ENCODE measurements at regions not wholly inside any gene's neighbourhood (a gene's known extent, or its start where the extent isn't known, plus 50 kb on each side); places are given as distances from the start of the nearest gene placed in this dataset.
A peak's percentile ranks its signal among the peaks of the same experiment; 100 is the strongest.

DNA sequence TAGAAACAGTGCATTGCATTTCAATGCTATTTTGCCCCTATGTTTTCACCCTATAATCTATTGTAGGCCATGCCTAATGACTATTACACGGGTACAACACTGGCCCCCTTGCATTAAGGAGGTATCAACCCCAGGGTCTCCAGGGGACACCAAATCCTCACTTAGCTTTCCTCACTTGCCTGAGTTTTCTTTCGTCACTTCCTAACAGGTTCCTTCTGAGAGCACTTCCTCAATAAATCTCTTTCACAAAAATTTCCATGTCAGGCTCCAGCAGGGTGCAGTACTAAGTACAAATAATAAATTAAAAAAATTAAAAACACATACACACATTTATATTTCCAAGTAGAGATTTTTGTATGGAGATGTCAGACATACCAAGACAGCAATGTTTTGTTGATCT, 165.0 kb downstream of the RBM46 start:
- intact Hi-C loops (cut with DNase I): no loop called here
- H3K9me3 ChIP-seq (ENCODE audit: control insufficient read depth, low read length): no peaks in the 10 kb centered on the region
- WGBS: 52% methylated on average over 2 of the region's 2 CpGs

DNA sequence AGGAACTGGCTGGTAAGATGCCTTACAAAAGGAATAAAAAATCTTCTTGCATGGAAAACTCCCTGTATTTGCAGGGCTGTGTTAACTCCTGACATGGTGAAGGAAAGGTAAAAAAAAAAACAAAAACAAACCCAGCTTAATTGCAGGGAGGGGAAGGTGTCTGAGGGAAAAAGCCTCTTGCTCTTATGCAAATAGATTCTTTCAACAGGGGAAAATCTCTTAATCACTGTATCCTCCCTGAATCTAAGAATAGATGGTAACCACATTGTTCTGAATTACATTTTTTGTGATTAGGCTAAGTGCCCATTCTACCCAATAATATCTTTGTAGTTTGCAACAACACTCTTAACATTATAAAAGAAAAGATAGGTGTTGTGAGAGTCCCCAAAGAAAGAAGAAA, 172.6 kb downstream of the RBM46 start:
- no peaks in the 10 kb centered on the region for H3K9me3 ChIP-seq (ENCODE audit: control insufficient read depth, low read length)
- no peaks in the 10 kb centered on the region for H3K27me3 ChIP-seq (ENCODE audit: control insufficient read depth, insufficient read depth)
- H3K4me1 ChIP-seq (ENCODE audit: control insufficient read depth, insufficient read depth, low read length): peaks cover 3% of the 10 kb centered on the region
- DNase-seq (no peak), ATAC-seq (no peak)
- no peak overlapping the region for H3K27ac ChIP-seq (ENCODE audit: low read length)
- intact Hi-C loops (cut with DNase I): no loop called here
- H3K4me3 ChIP-seq (ENCODE audit: low read length): no peak overlapping the region

More for the DNA sequence above, 165.0 kb downstream of the RBM46 start:
- Histone ChIP-seq H3K4me3 (ENCODE audit: low read length) (no peak overlapping the region), H3K4me1 (ENCODE audit: control insufficient read depth, insufficient read depth, low read length) (no peaks in the 10 kb centered on the region), H3K27me3 (ENCODE audit: control insufficient read depth, insufficient read depth) (no peaks in the 10 kb centered on the region), H3K27ac (ENCODE audit: low read length) (no peak overlapping the region)
- ATAC-seq (no peak), DNase-seq (no peak)

DNA sequence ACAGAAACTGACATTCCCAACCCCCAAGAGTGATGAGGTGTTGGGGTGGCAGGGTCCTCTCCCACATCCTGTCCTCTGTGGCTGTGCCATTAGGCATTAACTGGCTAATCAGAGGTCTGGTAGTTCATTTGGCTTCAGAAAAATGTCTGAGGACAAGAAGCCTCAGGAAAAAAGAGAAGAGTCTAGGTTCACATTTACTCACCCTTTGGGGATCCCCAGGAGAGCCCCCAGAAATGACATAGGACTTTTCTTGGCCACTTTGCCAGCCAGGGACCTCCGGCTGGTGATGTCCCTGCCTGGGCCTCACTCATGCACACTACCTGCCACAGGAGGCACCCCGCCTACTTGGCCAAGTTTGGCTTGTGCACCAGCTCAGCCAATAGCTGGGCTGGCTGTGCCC, 173.0 kb downstream of the RBM46 start:
- no peak for DNase-seq
- Histone ChIP-seq H3K27me3 (ENCODE audit: control insufficient read depth, insufficient read depth) (no peaks in the 10 kb centered on the region), H3K27ac (ENCODE audit: low read length) (no peak overlapping the region), H3K4me1 (ENCODE audit: control insufficient read depth, insufficient read depth, low read length) (peaks cover 6% of the 10 kb centered on the region), H3K4me3 (ENCODE audit: low read length) (no peak overlapping the region), H3K9me3 (ENCODE audit: control insufficient read depth, low read length) (no peaks in the 10 kb centered on the region)
- 89% methylated on average over 2 of the region's 2 CpGs for WGBS
- intact Hi-C loops (cut with DNase I): no loop called here
- no peak for ATAC-seq

- no peak overlapping the region for H3K27ac ChIP-seq (ENCODE audit: low read length)
- DNase-seq (no peak), ATAC-seq (no peak)
- H3K4me1 ChIP-seq (ENCODE audit: control insufficient read depth, insufficient read depth, low read length): peaks cover 6% of the 10 kb centered on the region
- intact Hi-C loops (cut with DNase I): no loop called here
- H3K9me3 ChIP-seq (ENCODE audit: control insufficient read depth, low read length): no peaks in the 10 kb centered on the region
- H3K4me3 ChIP-seq (ENCODE audit: low read length): no peak overlapping the region
- H3K27me3 ChIP-seq (ENCODE audit: control insufficient read depth, insufficient read depth): no peaks in the 10 kb centered on the region
Observed at GRCh38 chr4:154958121-154958520, 177.0 kb downstream of the RBM46 start.

- intact Hi-C loops (cut with DNase I): no loop called here
- Histone ChIP-seq H3K9me3 (ENCODE audit: control insufficient read depth, low read length) (no peaks in the 10 kb centered on the region), H3K27ac (ENCODE audit: low read length) (peak overlapping the region; percentile 48), H3K4me1 (ENCODE audit: control insufficient read depth, insufficient read depth, low read length) (peaks cover 6% of the 10 kb centered on the region), H3K27me3 (ENCODE audit: control insufficient read depth, insufficient read depth) (no peaks in the 10 kb centered on the region), H3K4me3 (ENCODE audit: low read length) (no peak overlapping the region)
- DNase-seq: peak; percentile 69 to 92 (median 82)
- peak; percentile 50 to 89 for ATAC-seq
- WGBS: 13% methylated on average over 2 of the region's 2 CpGs
Observed at GRCh38 chr4:154958621-154959358, 177.7 kb downstream of the RBM46 start.

DNA sequence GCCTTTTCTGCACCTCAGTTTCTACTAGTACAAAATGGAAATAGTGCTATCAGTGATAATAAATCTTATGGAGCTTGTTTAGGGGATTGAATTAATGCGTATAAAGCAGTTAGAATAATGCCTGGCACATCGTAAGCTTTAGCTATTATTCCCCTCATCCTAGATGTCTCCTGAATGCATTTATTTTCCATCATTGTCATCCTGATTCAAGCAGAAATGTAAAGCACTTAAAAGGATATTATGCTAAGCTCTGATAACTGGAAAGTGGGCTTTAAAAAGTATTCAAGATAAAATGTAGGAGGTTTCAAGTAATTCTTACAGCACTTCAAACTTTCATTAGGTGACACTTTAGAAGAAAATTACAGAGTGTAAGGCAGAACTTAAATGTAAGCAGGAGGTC, 178.7 kb downstream of the RBM46 start:
- Histone ChIP-seq H3K4me1 (ENCODE audit: control insufficient read depth, insufficient read depth, low read length) (peaks cover 6% of the 10 kb centered on the region), H3K4me3 (ENCODE audit: low read length) (no peak overlapping the region), H3K27me3 (ENCODE audit: control insufficient read depth, insufficient read depth) (no peaks in the 10 kb centered on the region), H3K9me3 (ENCODE audit: control insufficient read depth, low read length) (no peaks in the 10 kb centered on the region), H3K27ac (ENCODE audit: low read length) (no peak overlapping the region)
- no peak for DNase-seq
- intact Hi-C loops (cut with DNase I): no loop called here
- no peak for ATAC-seq
- 92% methylated on average over 2 of the region's 2 CpGs for WGBS

- no peaks in the 10 kb centered on the region for H3K9me3 ChIP-seq (ENCODE audit: control insufficient read depth, low read length)
- ATAC-seq: no peak
- 83% methylated on average over 4 of the region's 4 CpGs for WGBS
- H3K4me1 ChIP-seq (ENCODE audit: control insufficient read depth, insufficient read depth, low read length): peaks cover 6% of the 10 kb centered on the region
- no peaks in the 10 kb centered on the region for H3K27me3 ChIP-seq (ENCODE audit: control insufficient read depth, insufficient read depth)
- H3K4me3 ChIP-seq (ENCODE audit: low read length): no peak overlapping the region
- DNase-seq: no peak
- intact Hi-C loops (cut with DNase I): no loop called here
- H3K27ac ChIP-seq (ENCODE audit: low read length): no peak overlapping the region
Observed at GRCh38 chr4:154960476-154960875, 179.4 kb downstream of the RBM46 start.

DNA sequence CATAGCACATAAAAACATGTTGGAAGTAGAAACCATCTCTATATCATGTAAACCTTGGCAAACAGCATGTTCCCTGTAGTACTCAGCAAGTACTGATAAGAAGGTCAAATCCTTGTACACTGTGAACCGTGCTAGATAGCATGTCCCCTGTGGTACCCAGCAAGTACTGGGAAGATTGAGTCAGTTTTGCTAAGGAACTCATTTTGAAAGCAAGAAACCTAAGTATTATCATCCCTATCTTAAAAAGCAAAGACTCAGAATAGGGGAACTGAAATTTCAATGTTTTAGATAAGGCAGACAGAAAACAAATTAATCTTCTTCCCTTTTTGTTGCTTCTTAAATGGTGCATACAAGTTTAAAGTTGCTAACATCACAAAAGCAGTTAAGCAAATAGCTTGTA, 180.2 kb downstream of the RBM46 start:
- H3K27ac ChIP-seq (ENCODE audit: low read length): no peak overlapping the region
- peak; percentile 52 to 93 for ATAC-seq
- H3K9me3 ChIP-seq (ENCODE audit: control insufficient read depth, low read length): no peaks in the 10 kb centered on the region
- 20% methylated on average over 1 of the region's 1 CpG for WGBS
- DNase-seq: no peak
- intact Hi-C loops (cut with DNase I): no loop called here
- H3K27me3 ChIP-seq (ENCODE audit: control insufficient read depth, insufficient read depth): no peaks in the 10 kb centered on the region
- no peak overlapping the region for H3K4me3 ChIP-seq (ENCODE audit: low read length)
- H3K4me1 ChIP-seq (ENCODE audit: control insufficient read depth, insufficient read depth, low read length): peaks cover 6% of the 10 kb centered on the region

DNA sequence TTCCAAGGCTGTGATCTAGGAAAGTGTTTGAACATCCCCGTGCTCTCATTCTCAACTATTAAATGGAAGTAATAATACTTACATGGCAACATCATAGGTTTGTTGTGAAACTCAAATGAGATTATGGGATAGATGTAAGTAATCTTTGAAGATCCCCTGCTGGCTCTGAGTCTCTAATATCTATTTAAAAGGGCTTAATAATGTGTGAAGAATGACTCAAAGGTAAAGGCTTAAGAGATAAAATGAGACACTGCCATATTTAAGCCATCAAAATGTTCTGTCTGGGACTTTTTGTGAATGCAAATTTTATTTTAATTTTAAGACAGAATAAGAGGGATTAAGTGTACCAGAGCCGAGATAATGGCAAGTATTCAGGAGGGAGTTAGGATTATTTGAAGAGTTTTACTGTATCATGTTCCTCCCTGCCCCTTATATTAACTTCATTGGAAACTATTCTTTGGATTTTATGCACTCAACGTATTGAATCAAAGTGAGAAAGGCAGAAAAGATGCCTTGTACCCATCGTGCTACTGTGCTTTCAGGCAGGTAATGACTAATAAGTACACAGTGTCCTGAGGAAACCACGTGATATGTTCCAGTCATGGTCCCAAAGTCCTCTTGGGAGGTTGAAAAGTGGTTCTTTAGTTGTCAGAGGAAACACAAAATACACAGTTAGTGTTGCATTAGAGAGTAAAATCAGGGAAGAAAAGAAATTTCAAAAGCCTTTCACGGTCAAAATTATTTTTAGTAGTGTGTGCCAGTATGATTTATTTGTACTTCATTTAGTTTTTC, 192.4 kb downstream of the RBM46 start:
- no peaks in the 10 kb centered on the region for H3K27me3 ChIP-seq (ENCODE audit: control insufficient read depth, insufficient read depth)
- DNase-seq (no peak), ATAC-seq (no peak)
- no peaks in the 10 kb centered on the region for H3K4me1 ChIP-seq (ENCODE audit: control insufficient read depth, insufficient read depth, low read length)
- intact Hi-C loops (cut with DNase I): no loop called here
- 72% methylated on average over 6 of the region's 6 CpGs for WGBS
- H3K9me3 ChIP-seq (ENCODE audit: control insufficient read depth, low read length): no peaks in the 10 kb centered on the region
- no peak overlapping the region for H3K27ac ChIP-seq (ENCODE audit: low read length)
- H3K4me3 ChIP-seq (ENCODE audit: low read length): no peak overlapping the region

GRCh38 chr4:154977228-154977627, 196.2 kb downstream of the RBM46 start:
- Histone ChIP-seq H3K4me1 (ENCODE audit: control insufficient read depth, insufficient read depth, low read length) (no peaks in the 10 kb centered on the region), H3K27ac (ENCODE audit: low read length) (no peak overlapping the region), H3K4me3 (ENCODE audit: low read length) (no peak overlapping the region), H3K9me3 (ENCODE audit: control insufficient read depth, low read length) (no peaks in the 10 kb centered on the region), H3K27me3 (ENCODE audit: control insufficient read depth, insufficient read depth) (no peaks in the 10 kb centered on the region)
- no peak for ATAC-seq
- intact Hi-C loops (cut with DNase I): no loop called here
- DNase-seq: no peak
- 31% methylated on average over 6 of the region's 6 CpGs for WGBS

DNA sequence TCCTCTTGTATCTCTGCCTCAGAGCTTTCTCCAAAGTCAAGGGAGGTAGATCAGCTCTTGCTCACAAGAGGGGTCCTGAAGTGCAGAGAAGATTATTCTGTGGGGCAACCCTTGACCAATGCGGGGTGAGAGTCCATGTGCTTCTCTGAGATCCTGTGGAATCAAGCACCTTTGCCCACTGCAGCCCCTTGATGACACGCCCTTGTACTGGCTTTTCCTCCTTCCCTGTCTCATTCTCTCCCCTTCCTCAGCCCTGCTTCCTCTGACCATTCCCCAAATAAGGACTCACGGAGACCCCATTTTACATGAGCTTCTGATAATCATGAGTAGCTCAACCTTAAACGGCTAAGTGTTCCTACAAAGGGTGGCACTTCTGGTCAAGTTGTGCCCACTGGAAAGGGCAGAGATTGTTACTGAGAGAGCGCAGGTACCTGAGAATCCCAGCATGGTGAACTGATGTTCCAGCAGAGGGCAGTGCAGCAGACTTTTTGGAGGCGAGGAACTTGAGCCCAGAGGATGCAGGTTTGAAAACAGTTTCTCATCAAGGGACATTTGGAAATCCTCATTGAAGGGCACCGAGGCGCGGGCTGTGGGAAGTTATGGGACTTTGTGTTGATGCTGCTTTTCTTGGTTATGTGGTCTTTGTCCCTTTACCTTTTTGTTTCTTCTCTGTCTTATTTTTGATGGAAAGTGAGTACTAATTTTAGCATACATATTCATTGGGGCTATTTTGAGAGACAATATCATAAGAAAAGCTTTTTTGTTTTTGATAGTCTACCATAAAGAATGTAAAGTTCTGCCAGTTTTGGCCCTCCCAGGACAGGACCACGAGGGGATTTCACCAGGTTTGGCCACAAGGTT, 201.3 kb downstream of the RBM46 start:
- Histone ChIP-seq H3K27me3 (ENCODE audit: control insufficient read depth, insufficient read depth) (no peaks in the 10 kb centered on the region), H3K4me3 (ENCODE audit: low read length) (no peak overlapping the region), H3K27ac (ENCODE audit: low read length) (no peak overlapping the region), H3K9me3 (ENCODE audit: control insufficient read depth, low read length) (no peaks in the 10 kb centered on the region), H3K4me1 (ENCODE audit: control insufficient read depth, insufficient read depth, low read length) (no peaks in the 10 kb centered on the region)
- 24% methylated on average over 10 of the region's 10 CpGs for WGBS
- intact Hi-C loops (cut with DNase I): no loop called here
- DNase-seq (peak; percentile 45 to 71 (median 53)), ATAC-seq (peak; percentile 47 to 48)

All from right cardiac atrium (tissue), 5 donors.